Endothelial cell of umbilical vein (primary cell): ENCODE measurements at regions not wholly inside any gene's neighbourhood (a gene's known extent, or its start where the extent isn't known, plus 50 kb on each side); places are given as distances from the start of the nearest gene placed in this dataset.

Experiments
- BruUV-seq: library from RNA; stranded (reverse); fragments of 400-500 nt; replicated peaks from 2 replicates; lab custom pipeline; 2021; lab: Mats Ljungman, UMichigan
- CTCF ChIA-PET: fragments of 300-600, 350-600 bp; sonication (Branson Sonifier 250); formaldehyde crosslinking; loops from one replicate; lab custom pipeline; 2021; ENCODE audit warnings: antibody characterized with exemption, inconsistent platforms; lab: Charles Lee
- POLR2A ChIA-PET: fragments of 300-600, 350-600 bp; sonication (Branson Sonifier 250); formaldehyde crosslinking; loops from one replicate; lab custom pipeline; 2021; ENCODE audit warnings: antibody characterized with exemption, inconsistent platforms; lab: Charles Lee
- DNase-seq: peaks from one replicate; pipeline ENCODE4 v3.0.0-alpha.2; 2011; ENCODE audit warnings: low read depth, low spot score
- FAIRE-seq: peaks from 2 replicates; lab custom pipeline; 2011; peaks lifted over from hg19 to GRCh38; lab: Jason Lieb, UNC
- H2AFZ ChIP-seq: 2 replicates; pipeline ENCODE4 v1.6.0; 2012; ENCODE audit warnings: low read depth, low read length, control low read depth, inconsistent platforms
- H3K27ac ChIP-seq: 2 replicates; pipeline ENCODE4 v1.5.1; 2011; ENCODE audit warnings: low read depth, mild to moderate bottlenecking, control low read depth, low read length, moderate library complexity; ENCODE audit not compliant: insufficient read depth
- H3K27me3 ChIP-seq, 2 experiments: 2 replicates each; pipeline versions ENCODE4 v1.6.0 to v1.6.1; 2011; ENCODE audit warnings: low read length in 2 of 2, mixed read lengths in 1 of 2; ENCODE audit not compliant: control insufficient read depth in 2 of 2, insufficient read depth in 2 of 2
- H3K36me3 ChIP-seq, 2 experiments: 2 replicates in 1 of 2; 3 replicates in 1 of 2; pipeline ENCODE4 v1.5.1; 2011; ENCODE audit warnings: low read length in 2 of 2, mild to moderate bottlenecking in 1 of 2, moderate library complexity in 1 of 2; ENCODE audit not compliant: control insufficient read depth in 2 of 2, insufficient read depth in 2 of 2; ENCODE audit errors: extremely low read depth in 1 of 2
- H3K4me1 ChIP-seq: 3 replicates; pipeline ENCODE4 v1.5.1; 2011; ENCODE audit warnings: mild to moderate bottlenecking, low read length; ENCODE audit not compliant: control insufficient read depth, insufficient read depth; ENCODE audit errors: extremely low read depth
- H3K4me2 ChIP-seq: 2 replicates; pipeline ENCODE4 v1.6.1; 2011; ENCODE audit warnings: low read length, control low read depth, mixed read lengths; ENCODE audit not compliant: insufficient read depth
- H3K4me3 ChIP-seq, 3 experiments: fragments of 200-600 bp in 1 of 3; sonication (generic), shearing (Covaris generic) in 1 of 3; replicated peaks in 1 of 3; 2 replicates each; pipeline ENCODE4 v1.5.1; 2011 to 2016; ENCODE audit warnings: control low read depth in 3 of 3, low read length in 3 of 3, mild to moderate bottlenecking in 2 of 3, inconsistent platforms in 1 of 3, low read depth in 1 of 3, moderate library complexity in 1 of 3; ENCODE audit not compliant: insufficient read depth in 1 of 3
- H3K79me2 ChIP-seq: 2 replicates; pipeline ENCODE4 v1.6.0; 2012; ENCODE audit warnings: low read length, inconsistent platforms; ENCODE audit not compliant: control insufficient read depth, insufficient read depth
- H3K9ac ChIP-seq: replicated peaks from 2 replicates; pipeline ENCODE3; 2011; ENCODE audit warnings: low read length, control low read depth; ENCODE audit not compliant: insufficient read depth; ENCODE audit errors: extremely low read depth
- H3K9me1 ChIP-seq: replicated peaks from 3 replicates; pipeline ENCODE4 v1.6.0; 2011; ENCODE audit warnings: mild to moderate bottlenecking, low read length; ENCODE audit not compliant: control insufficient read depth, insufficient read depth; ENCODE audit errors: extremely low read depth
- H3K9me3 ChIP-seq: replicated peaks from 2 replicates; pipeline ENCODE4 v1.5.1; 2012; ENCODE audit warnings: low read length, inconsistent platforms; ENCODE audit not compliant: control insufficient read depth, insufficient read depth
- H4K20me1 ChIP-seq: replicated peaks from 2 replicates; pipeline ENCODE3; 2011; ENCODE audit warnings: mild to moderate bottlenecking, low read length; ENCODE audit not compliant: control insufficient read depth, insufficient read depth; ENCODE audit errors: extremely low read depth
- CTCF ChIP-seq, 2 donors: IDR thresholded peaks; 1 replicate in 1 of 2; 2 replicates in 1 of 2; pipeline ENCODE4 v1.5.1; 2011; ENCODE audit warnings: low read length in 2 of 2, mild to moderate bottlenecking in 2 of 2, moderate library complexity in 2 of 2, control low read depth in 1 of 2, inconsistent platforms in 1 of 2, low read depth in 1 of 2; ENCODE audit not compliant: insufficient read depth in 1 of 2; ENCODE audit errors: extremely low read depth in 1 of 2
- EZH2 ChIP-seq: IDR thresholded peaks from 2 replicates; pipeline ENCODE4 v1.6.1; 2012; ENCODE audit warnings: borderline replicate concordance, low read depth, mild to moderate bottlenecking, moderate library complexity, low read length, inconsistent platforms; ENCODE audit not compliant: severe bottlenecking
- FOS ChIP-seq: IDR thresholded peaks from 2 replicates; pipeline ENCODE4 v1.6.1; 2011; ENCODE audit warnings: mild to moderate bottlenecking, low read length, moderate library complexity, borderline replicate concordance; ENCODE audit not compliant: insufficient read depth
- GATA2 ChIP-seq: IDR thresholded peaks from 2 replicates; pipeline ENCODE4 v1.7.0; 2011; ENCODE audit warnings: low read depth, mild to moderate bottlenecking, moderate library complexity, mixed read lengths, low read length; ENCODE audit not compliant: insufficient read length, insufficient read depth
- JUN ChIP-seq: IDR thresholded peaks from 2 replicates; pipeline ENCODE4 v1.6.1; 2011; ENCODE audit warnings: borderline replicate concordance, low read depth; ENCODE audit not compliant: insufficient read length, insufficient read depth
- MAX ChIP-seq: IDR thresholded peaks from 2 replicates; pipeline ENCODE4 v1.6.1; 2011; ENCODE audit not compliant: insufficient read depth, insufficient read length
- MYC ChIP-seq: IDR thresholded peaks from one replicate; pipeline ENCODE4 v1.6.1; 2011; ENCODE audit warnings: mild to moderate bottlenecking, low read depth, low read length
- POLR2A ChIP-seq: IDR thresholded peaks from 2 replicates; pipeline ENCODE4 v1.6.1; 2012; ENCODE audit warnings: low read depth, mild to moderate bottlenecking, control low read depth, low read length
- POLR2AphosphoS5 ChIP-seq: IDR thresholded peaks from 2 replicates; pipeline ENCODE4 v1.6.1; 2012; ENCODE audit warnings: low read depth, mild to moderate bottlenecking, control low read depth, low read length, moderate library complexity; ENCODE audit not compliant: insufficient read depth
- dilution Hi-C: fragments of 300-500 bp; cut with MboI; formaldehyde crosslinking; loops from one replicate; pipeline ENCODE4 v1.15.0; 2019; ENCODE audit warnings: low sequenced_read_pairs; ENCODE audit not compliant: extremely low pct_ligation_motif_present
- intact Hi-C: fragments of 100-400 bp; cut with micrococcal nuclease; formaldehyde crosslinking; loops from one replicate; pipeline ENCODE4 v1.10.0; 2022

- dilution Hi-C loops, result no loop called here
- no TSS peak for BruUV-seq
- Histone ChIP-seq H3K9me3 (no peaks in the 10 kb centered on the region), H2AFZ (no peak overlapping the region), H3K9ac (no peak overlapping the region), H3K9me1 (no peaks in the 10 kb centered on the region), H3K4me3 (no peak overlapping the region), H3K36me3 (no peaks in the 10 kb centered on the region), H3K79me2 (no peaks in the 10 kb centered on the region), H3K4me2 (no peak overlapping the region), H3K27ac (no peak overlapping the region), H3K4me1 (no peaks in the 10 kb centered on the region), H4K20me1 (no peaks in the 10 kb centered on the region), H3K27me3 (peaks cover 2 to 12% of the 10 kb centered on the region in 2 experiments)
- TF ChIP-seq POLR2A (no peak), JUN (no peak), MAX (no peak), EZH2 (no peak), GATA2 (no peak), FOS (no peak), POLR2AphosphoS5 (no peak), MYC (no peak), CTCF (IDR thresholded peaks at IDR 0.05; ENCODE audit: extremely low read depth in 1 of 2, insufficient read depth in 1 of 2, low read depth in 1 of 2, low read length in 2 of 2) (no peak)
- POLR2A ChIA-PET, result no interaction called here
- CTCF ChIA-PET, result interaction anchor here (1.1 to 3.7 kb wide), 5 partner anchors 9 to 1260 kb away, joined by 3 to 15 read pairs (median 5); no protein-coding TSS in a partner anchor
- no peak for DNase-seq
- FAIRE-seq, result no peak
- intact Hi-C loops, result no loop called here
Observed at GRCh38 chr6:44662461-44663121, 275.1 kb downstream of the CDC5L start.
